Esophagus squamous epithelium (tissue), 4 donors: ENCODE measurements at regions not wholly inside any gene's neighbourhood (a gene's known extent, or its start where the extent isn't known, plus 50 kb on each side); places are given as distances from the start of the nearest gene placed in this dataset.

Experiments
- CTCF ChIP-seq, 6 experiments: fragments of 450-650 bp in 4 of 6; fragments of 200-600 bp in 2 of 6; sonication (generic) in 2 of 6; IDR thresholded peaks; one replicate each; pipeline ENCODE4 v1.5.1; 2016 to 2019; ENCODE audit warnings: antibody characterized with exemption in 6 of 6, mild to moderate bottlenecking in 4 of 6, moderate library complexity in 4 of 6
- POLR2A ChIP-seq, 4 donors: fragments of 450-650 bp; IDR thresholded peaks; one replicate each; pipeline ENCODE4 v1.6.1; 2017; ENCODE audit warnings: antibody characterized with exemption in 4 of 4, mild to moderate bottlenecking in 4 of 4, moderate library complexity in 3 of 4

GRCh38 chr13:78194904-78195639 lies 276.4 kb upstream of the EDNRB start:
- no peak for TF ChIP-seq POLR2A (IDR thresholded peaks at IDR 0.05)
- TF ChIP-seq CTCF (IDR thresholded peaks at IDR 0.05) = no peak
